Ovary (tissue), 7 donors: ENCODE measurements at regions not wholly inside any gene's neighbourhood (a gene's known extent, or its start where the extent isn't known, plus 50 kb on each side); places are given as distances from the start of the nearest gene placed in this dataset.
"Not testable (repeated sequence)": the region's sequence is repeated elsewhere in the genome, so short reads cannot be mapped to it uniquely, and the experiment has no call there.

ENCODE experiments used
- DNase-seq, 5 donors: peaks; one replicate each; pipeline ENCODE4 v3.0.0-alpha.2; 2019 to 2020
- H3K27ac ChIP-seq, 2 donors: fragments of 200-600 bp; one replicate each; pipeline versions ENCODE4 v1.5.1 to v1.8.0; 2019 to 2022
- H3K27me3 ChIP-seq: fragments of 200-600 bp; one replicate; pipeline ENCODE4 v1.8.0; 2022
- H3K36me3 ChIP-seq: fragments of 200-600 bp; sonication (generic); one replicate; pipeline ENCODE4 v1.5.1; 2019
- H3K4me1 ChIP-seq: one replicate; pipeline ENCODE4 v1.8.1; 2013; ENCODE audit warnings: mild to moderate bottlenecking, moderate library complexity; ENCODE audit not compliant: insufficient read depth
- H3K4me3 ChIP-seq: fragments of 200-600 bp; sonication (generic); one replicate; pipeline ENCODE4 v1.5.1; 2017
- H3K9me3 ChIP-seq, 2 donors: fragments of 200-600 bp in 1 of 2; sonication (generic) in 1 of 2; one replicate each; pipeline versions ENCODE4 v1.5.1 to v1.8.1; 2013 to 2019; ENCODE audit warnings: mild to moderate bottlenecking in 1 of 2, moderate library complexity in 1 of 2
- EP300 ChIP-seq: sonication (generic); formaldehyde crosslinking; IDR thresholded peaks from one replicate; pipeline ENCODE4 v1.6.1; 2017; ENCODE audit warnings: antibody characterized with exemption
- POLR2A ChIP-seq: fragments of 450-650 bp; IDR thresholded peaks from one replicate; pipeline ENCODE4 v1.6.1; 2017; ENCODE audit warnings: antibody characterized with exemption, mild to moderate bottlenecking, moderate library complexity
- WGBS, 3 donors: extraction: QIAGEN DNeasy Blood & Tissue Kit in 1 of 3; methylation state at CpG; one replicate each; pipeline versions ENCODE4 v1.1.5 to v1.1.7; 2013 to 2017; 5-methylcytosine and 5-hydroxymethylcytosine counted together
- intact Hi-C, 4 donors: fragments of 100-400 bp; cut with DNase I; formaldehyde crosslinking; loops; one replicate each; pipeline versions ENCODE4 v1.11.0 to v1.15.1; 2022 to 2023
- TF ChIP-seq, protein P1 (sequence below), 3 donors: fragments of 450-650 bp in 2 of 3; fragments of 200-600 bp in 1 of 3; IDR thresholded peaks; one replicate each; pipeline versions ENCODE4 v1.5.1 to v1.8.0; 2016 to 2022; ENCODE audit warnings: antibody characterized with exemption in 3 of 3, mild to moderate bottlenecking in 1 of 3
- donor health status: DM: no; HTN: no; CAD: no; lungs with moderate emphysema.
- donor health status: DM: no; HTN: no; CAD: no.
- donor health status: Bipolar disorder and iron deficiency.
- donor health status: DM: no; HTN: no; CAD: no.
- donor health status: DM: yes; HTN: yes; CAD: no.

- no peaks in the 10 kb centered on the region for H3K4me1 ChIP-seq
- H3K27ac ChIP-seq = no peak overlapping the region
Measured at GRCh38 chr20:19047951-19048296, 164.5 kb upstream of the SLC24A3 start.

DNA sequence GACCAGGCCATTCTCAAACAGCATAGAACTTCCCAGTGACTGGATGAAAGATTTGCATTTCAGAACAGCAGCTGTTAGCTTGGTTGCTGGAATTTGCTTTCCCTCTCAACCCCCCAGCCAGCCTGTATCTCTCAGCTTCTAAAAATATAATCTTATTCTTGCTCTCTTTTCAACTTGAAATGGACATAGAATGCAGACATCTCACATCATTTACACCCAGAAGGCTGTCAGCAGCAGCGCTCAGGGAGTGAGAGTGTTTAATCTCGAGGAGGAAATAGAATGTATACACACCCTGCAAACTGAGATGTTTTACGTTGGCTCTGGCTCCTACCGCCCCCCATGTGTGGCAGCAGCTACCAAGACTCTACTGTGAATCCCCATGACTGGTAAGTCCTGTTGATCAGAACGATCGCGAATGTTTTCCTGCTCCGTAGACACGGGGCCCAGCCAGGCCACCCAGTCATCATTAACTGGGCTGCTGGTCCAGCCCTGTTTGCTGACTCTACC is 163.4 kb upstream of the SLC24A3 start:
- Histone ChIP-seq H3K27me3 (no peaks in the 10 kb centered on the region), H3K4me3 (no peak overlapping the region), H3K27ac (no peak overlapping the region), H3K4me1 (no peaks in the 10 kb centered on the region), H3K9me3 (no peaks in the 10 kb centered on the region), H3K36me3 (no peaks in the 10 kb centered on the region)
- WGBS, 3 donors = 10 to 21% (median 18%) methylated on average over 9 of the region's 9 CpGs
- intact Hi-C loops = no loop called here
- no peak for DNase-seq
- TF ChIP-seq EP300 = no peak
- TF ChIP-seq, protein P1, sequence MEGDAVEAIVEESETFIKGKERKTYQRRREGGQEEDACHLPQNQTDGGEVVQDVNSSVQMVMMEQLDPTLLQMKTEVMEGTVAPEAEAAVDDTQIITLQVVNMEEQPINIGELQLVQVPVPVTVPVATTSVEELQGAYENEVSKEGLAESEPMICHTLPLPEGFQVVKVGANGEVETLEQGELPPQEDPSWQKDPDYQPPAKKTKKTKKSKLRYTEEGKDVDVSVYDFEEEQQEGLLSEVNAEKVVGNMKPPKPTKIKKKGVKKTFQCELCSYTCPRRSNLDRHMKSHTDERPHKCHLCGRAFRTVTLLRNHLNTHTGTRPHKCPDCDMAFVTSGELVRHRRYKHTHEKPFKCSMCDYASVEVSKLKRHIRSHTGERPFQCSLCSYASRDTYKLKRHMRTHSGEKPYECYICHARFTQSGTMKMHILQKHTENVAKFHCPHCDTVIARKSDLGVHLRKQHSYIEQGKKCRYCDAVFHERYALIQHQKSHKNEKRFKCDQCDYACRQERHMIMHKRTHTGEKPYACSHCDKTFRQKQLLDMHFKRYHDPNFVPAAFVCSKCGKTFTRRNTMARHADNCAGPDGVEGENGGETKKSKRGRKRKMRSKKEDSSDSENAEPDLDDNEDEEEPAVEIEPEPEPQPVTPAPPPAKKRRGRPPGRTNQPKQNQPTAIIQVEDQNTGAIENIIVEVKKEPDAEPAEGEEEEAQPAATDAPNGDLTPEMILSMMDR (IDR thresholded peaks at IDR 0.05) = no peak
- no peak for TF ChIP-seq POLR2A

More at GRCh38 chr20:19047951-19048296, 164.5 kb upstream of the SLC24A3 start:
- H3K36me3 ChIP-seq = no peaks in the 10 kb centered on the region
- no peak for DNase-seq
- TF ChIP-seq POLR2A = no peak
- no peak for TF ChIP-seq EP300
- TF ChIP-seq, protein P1 (IDR thresholded peaks at IDR 0.05) = no peak
- intact Hi-C loops = no loop called here
- 76 to 82% (median 81%) methylated on average over 3 of the region's 3 CpGs for WGBS, 3 donors
- H3K27me3 ChIP-seq = no peaks in the 10 kb centered on the region
- H3K9me3 ChIP-seq = no peaks in the 10 kb centered on the region
- no peak overlapping the region for H3K4me3 ChIP-seq

- 79 to 90% (median 89%) methylated on average over 7 of the region's 7 CpGs for WGBS, 3 donors
- intact Hi-C loops = no loop called here
- DNase-seq = no peak
- TF ChIP-seq, protein P1 (IDR thresholded peaks at IDR 0.05) = no peak
- TF ChIP-seq EP300 (no peak), POLR2A (no peak)
- Histone ChIP-seq H3K4me1 (no peaks in the 10 kb centered on the region), H3K27ac (no peak overlapping the region), H3K4me3 (no peak overlapping the region), H3K36me3 (no peaks in the 10 kb centered on the region), H3K9me3 (no peaks in the 10 kb centered on the region), H3K27me3 (no peaks in the 10 kb centered on the region)
Measured at GRCh38 chr20:19049514-19049913, 162.9 kb upstream of the SLC24A3 start.

DNA sequence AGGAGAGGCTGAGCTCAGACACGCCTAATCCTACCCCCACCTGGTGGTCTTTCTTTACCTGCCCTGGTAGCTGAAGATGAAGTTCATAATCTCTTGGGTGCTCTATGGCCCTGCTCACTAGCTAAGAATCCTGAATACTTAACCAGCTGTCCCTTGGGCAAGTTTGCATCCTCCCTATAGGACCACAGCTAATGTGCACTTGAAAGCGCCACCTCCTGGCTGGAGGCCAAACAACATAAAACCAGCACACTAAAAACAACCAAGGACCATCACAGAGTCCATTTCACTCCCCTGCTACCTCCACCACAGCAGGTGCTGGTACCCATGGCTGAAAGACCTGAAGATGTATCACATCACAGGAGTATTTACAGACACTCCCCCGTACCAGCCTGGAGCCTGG is 155.5 kb upstream of the SLC24A3 start:
- Histone ChIP-seq H3K27me3 (no peaks in the 10 kb centered on the region), H3K4me1 (no peaks in the 10 kb centered on the region), H3K4me3 (no peak overlapping the region), H3K27ac (no peak overlapping the region), H3K36me3 (no peaks in the 10 kb centered on the region), H3K9me3 (peaks cover 0 to 3% of the 10 kb centered on the region in 2 donors)
- 88 to 90% (median 89%) methylated on average over 3 of the region's 3 CpGs for WGBS, 3 donors
- intact Hi-C loops = no loop called here
- no peak for DNase-seq
- TF ChIP-seq, protein P1 (IDR thresholded peaks at IDR 0.05) = no peak
- TF ChIP-seq POLR2A (no peak), EP300 (no peak)

GRCh38 chr20:19064788-19065187 is 147.7 kb upstream of the SLC24A3 start:
- DNase-seq = not testable (repeated sequence)
- 91 to 95% (median 92%) methylated on average over 4 of the region's 4 CpGs for WGBS, 3 donors

More at GRCh38 chr20:19064788-19065187, 147.7 kb upstream of the SLC24A3 start:
- H3K4me3 ChIP-seq, H3K27ac ChIP-seq, H3K36me3 ChIP-seq, H3K4me1 ChIP-seq, H3K9me3 ChIP-seq, H3K27me3 ChIP-seq: not testable (repeated sequence)
- intact Hi-C loops = loop anchor here in 1 of 4 donors (10.0 kb wide), 1 partner anchor 60 kb away; no protein-coding TSS in a partner anchor
